KBM-7 (cell line): ENCODE measurements at regions not wholly inside any gene's neighbourhood (a gene's known extent, or its start where the extent isn't known, plus 50 kb on each side); places are given as distances from the start of the nearest gene placed in this dataset.

Source experiments
- DNase-seq: peaks from one replicate; pipeline ENCODE4 v3.0.0-alpha.2; 2015
- in situ Hi-C: fragments of 300-500 bp; cut with MboI; formaldehyde crosslinking; loops from 2 replicates; pipeline ENCODE4 v1.14.3; 2020; ENCODE audit warnings: low sequenced_read_pairs, low pct_unique_long_range_greater_than_20kb, mixed read lengths

DNA sequence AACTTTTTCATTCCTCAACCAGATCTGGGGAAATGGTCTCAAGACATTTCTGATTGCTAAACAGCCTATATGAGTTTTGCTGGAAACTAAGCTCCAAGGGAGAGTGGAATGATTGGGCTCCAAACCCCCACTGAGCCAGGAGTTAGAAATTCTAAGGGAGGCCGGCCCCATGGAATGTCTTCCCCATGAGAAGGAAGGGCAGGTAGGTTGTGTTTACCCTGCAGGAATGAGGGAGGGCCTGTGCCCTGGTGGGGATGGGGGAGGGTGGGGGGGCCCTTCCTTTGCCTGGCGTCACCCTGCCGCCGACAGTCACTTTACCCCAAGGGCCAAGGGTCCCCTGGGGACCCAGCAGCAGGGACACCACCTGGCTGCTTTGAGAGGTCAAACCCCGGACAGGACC is 298.9 kb downstream of the TFAP2C start:
- DNase-seq, result no peak
- in situ Hi-C loops, result no loop called here

GRCh38 chr20:56929606-56930005 is 300.5 kb downstream of the TFAP2C start:
- in situ Hi-C loops, result no loop called here

GRCh38 chr20:56930876-56931275 is 301.8 kb downstream of the TFAP2C start:
- in situ Hi-C loops, result no loop called here
- no peak for DNase-seq

More at GRCh38 chr20:56929606-56930005, 300.5 kb downstream of the TFAP2C start:
- DNase-seq, result no peak

GRCh38 chr20:56932575-56933330 is 303.6 kb downstream of the TFAP2C start:
- in situ Hi-C loops, result no loop called here

DNA sequence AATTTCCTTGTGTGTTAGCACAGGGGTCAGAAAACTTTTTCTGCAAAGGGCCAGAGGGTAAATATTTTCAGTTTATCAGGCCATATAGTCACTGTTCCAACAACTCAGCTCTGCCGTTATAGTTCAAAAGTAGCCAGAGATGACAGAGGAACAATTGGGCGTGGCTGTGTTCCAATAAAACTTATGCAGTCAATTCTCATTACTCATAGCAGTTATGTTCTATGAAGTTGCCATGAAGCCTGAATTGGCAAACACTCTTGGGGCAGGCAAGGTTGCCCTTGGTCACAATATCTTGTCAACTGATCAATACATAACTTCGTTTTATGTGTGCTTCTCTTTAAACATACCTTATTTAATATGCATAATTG is 304.2 kb downstream of the TFAP2C start:
- in situ Hi-C loops, result no loop called here
- no peak for DNase-seq

More at GRCh38 chr20:56932575-56933330, 303.6 kb downstream of the TFAP2C start:
- no peak for DNase-seq

GRCh38 chr20:56934888-56935287 is 305.8 kb downstream of the TFAP2C start:
- DNase-seq, result no peak
- in situ Hi-C loops, result no loop called here

DNA sequence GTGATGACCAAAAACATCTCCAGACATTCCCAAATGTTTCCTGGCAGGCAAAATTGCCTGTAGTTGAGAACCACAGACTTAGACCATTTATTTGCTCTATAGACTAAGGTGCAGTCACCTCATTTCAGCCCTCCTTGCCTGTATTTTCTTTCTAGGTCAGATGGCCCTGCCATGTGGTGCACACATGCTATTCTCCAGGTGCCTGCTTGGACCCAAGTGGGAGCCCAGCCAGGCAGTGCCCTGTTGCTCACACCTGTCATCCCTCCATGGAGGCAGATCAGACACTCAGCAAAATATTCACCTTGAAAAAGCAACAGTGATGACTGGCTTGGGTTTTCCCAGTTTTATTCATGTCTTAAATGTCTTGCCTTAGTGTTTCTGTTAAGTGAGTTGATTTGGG is 311.4 kb downstream of the TFAP2C start:
- in situ Hi-C loops, result no loop called here
- DNase-seq, result no peak

DNA sequence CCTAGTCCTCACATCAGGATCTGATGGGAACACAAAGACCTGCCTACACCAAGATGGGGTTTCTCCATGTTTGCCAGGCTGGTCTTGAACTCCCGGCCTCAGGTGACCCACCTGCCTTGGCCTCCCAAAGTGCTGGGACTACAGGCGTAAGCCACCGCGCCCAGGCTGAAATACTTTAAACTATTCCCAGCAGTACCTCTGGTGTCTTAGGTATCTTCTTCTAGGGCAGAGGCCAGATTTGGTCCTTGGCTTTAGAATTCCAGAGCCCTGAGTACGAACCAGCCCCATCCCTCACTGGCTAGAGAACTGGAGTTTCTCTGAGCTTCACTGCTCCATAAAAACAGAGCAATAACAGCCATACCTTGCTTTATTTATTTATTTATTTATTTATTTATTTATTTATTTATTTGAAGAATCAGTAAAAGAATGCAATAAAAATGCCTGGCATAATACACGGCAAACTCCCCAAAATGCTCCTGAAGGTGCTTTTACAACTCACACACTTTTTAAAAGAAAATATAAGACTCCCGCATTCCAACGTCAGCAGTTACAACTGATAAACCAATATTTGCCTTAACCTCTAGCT is 312.1 kb downstream of the TFAP2C start:
- no peak for DNase-seq
- in situ Hi-C loops, result no loop called here

DNA sequence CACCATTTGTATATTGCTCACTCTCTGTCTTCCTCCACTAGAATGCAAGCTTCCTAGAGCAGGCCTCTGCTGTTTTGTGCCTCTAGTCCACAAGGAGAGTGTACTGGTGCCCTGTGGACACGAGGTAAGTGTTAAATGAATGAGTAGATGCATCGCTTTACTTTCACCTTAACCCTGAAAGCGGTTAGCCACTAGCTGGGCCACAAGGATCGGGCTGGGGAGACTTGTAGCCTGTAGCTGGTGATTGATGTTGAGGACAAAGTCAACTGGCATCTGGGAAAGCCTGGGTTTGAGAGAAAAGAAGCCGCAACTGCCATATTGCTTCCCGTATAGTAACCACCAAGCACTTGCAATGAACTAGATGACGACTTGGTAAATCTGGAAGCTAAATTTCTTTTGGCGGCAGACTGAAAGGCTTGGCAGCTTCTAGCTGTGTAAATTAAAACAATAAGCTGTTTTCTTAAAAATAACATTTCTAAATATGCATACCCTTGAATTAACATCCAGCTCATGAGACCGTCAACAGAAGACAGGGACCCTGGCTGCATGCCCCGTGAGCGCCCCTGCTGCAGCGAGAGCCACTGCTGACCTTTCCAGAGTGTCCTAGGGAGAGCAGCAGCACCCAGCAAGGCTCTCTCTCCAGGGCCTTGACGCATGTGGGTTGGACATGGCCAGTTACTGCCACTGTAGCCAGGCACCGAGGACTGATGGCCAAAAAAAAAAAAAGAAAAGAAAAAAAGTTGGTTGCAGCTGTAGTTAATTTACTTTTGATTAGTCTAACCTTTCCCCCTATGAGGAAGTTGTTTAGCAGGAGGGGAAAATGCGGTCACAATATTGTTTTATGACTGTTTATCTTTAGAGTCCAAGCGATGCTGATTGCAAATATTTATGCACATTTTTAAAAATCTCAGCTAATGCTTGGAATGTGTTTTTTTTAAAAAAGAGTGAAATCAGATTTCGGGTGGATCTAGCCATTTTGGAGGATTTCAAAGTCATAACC is 315.1 kb downstream of the TFAP2C start:
- in situ Hi-C loops, result no loop called here
- DNase-seq, result no peak

DNA sequence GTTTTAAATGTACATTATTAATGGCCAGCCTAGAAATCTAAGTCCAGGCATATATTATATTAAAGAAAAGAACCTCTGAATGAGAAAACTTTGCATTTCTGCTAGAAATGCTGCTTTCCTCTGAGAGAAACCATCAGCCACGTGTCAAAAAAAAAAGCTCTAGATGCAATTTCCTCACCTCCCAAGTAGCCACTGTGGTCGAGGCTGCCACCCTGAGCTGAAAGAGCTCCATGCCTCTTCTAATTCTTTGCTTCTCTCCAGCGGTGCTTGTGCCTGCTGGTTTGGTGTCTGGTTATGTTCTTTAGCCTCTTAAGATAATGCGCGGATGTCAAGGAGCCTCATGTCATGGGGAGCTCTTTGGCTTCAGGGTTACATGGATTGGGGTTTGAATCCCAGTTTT is 316.0 kb downstream of the TFAP2C start:
- DNase-seq, result no peak
- in situ Hi-C loops, result no loop called here

GRCh38 chr20:56945901-56946300 is 316.8 kb downstream of the TFAP2C start:
- no peak for DNase-seq
- in situ Hi-C loops, result no loop called here

DNA sequence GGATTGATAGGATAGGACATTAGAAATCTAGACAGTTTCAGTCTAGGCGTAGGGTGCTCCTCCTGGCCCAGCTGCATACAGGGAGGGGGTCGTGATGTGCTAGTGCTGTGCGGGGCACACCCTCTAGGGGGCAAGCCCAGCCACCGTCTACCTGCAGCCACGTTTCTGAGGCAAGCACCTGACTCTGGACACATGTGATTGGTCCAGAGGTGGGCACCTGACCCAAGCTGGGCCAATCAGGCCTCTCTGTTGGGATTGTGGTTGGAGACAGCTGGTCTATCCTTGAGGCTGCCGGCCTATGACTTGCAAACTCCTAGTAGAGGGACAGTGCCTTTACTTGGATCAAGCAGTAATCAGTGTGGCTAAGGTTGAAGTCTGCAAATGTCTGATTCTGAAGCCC is 317.1 kb downstream of the BMP7 start:
- no peak for DNase-seq
- in situ Hi-C loops, result no loop called here

DNA sequence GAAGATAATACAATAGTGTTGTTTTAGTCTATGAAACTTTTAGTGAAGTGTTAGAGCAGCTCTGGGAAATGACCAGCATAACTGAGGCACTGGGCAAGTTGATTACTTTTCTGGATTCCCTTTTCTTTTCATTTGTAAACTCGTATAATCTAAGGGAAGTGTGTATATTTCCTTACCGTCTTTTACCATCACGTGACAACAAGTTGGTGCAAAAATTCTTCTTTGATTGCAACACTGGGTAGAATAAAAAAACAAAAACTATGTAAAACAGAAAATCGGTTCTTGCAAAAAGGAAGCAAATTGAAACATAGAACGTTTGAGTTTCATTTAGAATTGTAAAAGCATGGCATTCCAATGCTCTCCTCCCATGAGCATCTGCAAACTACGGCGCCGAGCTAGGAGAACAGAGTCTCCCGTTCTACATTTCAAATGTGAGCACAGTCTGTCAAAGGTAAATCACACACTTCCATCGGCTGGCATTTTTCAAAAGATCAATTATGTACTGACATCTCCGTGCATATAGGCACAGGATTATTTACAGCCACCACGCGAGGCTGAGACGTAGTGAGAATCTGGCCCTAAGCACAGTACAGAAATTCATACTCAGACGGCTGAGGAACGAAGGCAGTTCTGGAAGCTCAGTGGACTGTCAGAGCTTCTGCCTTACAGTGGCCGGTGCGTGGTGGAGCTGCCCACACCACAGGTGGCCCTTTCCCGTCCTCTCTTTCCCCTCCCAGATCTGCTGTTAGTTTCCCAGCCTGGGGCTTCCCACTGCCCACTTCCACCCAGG is 314.0 kb downstream of the BMP7 start:
- DNase-seq, result no peak
- in situ Hi-C loops, result loop anchor here (25.0 kb wide), 1 partner anchor 110 kb away; no protein-coding TSS in a partner anchor

GRCh38 chr20:56953048-56953586 is 313.3 kb downstream of the BMP7 start:
- in situ Hi-C loops, result loop anchor here (25.0 kb wide), 1 partner anchor 109 kb away; no protein-coding TSS in a partner anchor
- DNase-seq, result no peak

DNA sequence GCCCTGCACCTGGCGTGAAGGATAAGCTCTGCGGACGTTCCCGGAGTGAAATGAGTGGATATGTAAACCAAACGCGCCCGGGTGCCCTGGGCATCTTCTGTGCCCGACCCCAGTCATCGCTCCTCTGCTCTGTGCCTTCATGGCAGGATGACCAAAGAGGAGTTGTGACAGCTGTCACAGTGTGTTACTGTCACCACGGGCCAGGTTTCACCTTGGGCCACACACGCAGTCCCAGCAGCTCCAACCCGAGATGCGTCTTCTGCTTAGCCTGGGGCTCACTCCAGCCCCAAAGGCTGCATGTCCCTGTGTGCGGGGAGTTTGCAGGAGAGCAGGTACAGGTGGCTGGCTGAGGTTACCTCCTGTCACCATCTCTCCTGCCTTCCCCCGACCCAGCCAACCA is 311.6 kb downstream of the BMP7 start:
- no peak for DNase-seq
- in situ Hi-C loops, result loop anchor here (25.0 kb wide), 1 partner anchor 108 kb away; no protein-coding TSS in a partner anchor

DNA sequence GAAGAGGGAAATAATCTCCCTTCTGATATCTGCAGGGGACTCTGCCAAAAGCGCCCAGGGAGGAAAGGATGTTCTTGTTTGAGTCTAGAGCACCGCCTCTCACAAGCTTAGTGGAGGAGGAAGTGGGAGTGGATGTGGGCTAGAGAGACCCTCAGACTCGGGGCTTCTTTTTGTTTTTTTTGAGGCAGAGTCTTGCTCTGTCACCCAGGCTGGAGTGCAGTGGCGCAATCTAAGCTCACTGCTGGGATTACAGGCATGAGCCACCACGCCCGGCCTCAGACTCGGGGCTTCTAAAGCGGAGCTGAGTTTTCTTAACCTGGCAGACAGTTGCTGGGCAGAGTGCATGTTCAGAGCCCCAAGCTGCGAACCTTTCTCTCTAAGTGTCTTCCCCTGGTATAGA is 310.8 kb downstream of the BMP7 start:
- in situ Hi-C loops, result loop anchor here (25.0 kb wide), 1 partner anchor 107 kb away; no protein-coding TSS in a partner anchor
- no peak for DNase-seq

DNA sequence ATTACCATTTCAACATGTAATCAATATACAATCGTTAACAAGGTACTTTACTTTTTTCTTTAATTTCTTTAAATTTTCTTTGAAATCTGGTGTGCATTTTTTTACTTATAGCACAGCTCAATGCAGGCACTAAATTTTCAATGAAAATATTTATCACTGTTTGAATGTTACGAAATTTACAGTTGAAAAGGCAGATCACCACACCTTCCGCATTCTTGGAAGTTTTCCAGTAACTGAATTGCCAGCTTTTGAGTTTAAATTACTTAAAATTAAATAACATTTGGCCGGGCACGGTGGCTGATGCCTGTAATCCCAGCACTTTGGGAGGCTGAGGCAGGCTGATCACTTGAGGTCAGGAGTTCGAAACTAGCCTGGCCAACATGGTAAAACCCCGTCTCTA is 309.9 kb downstream of the BMP7 start:
- DNase-seq, result no peak
- in situ Hi-C loops, result loop anchor here (25.0 kb wide), 1 partner anchor 106 kb away; no protein-coding TSS in a partner anchor

DNA sequence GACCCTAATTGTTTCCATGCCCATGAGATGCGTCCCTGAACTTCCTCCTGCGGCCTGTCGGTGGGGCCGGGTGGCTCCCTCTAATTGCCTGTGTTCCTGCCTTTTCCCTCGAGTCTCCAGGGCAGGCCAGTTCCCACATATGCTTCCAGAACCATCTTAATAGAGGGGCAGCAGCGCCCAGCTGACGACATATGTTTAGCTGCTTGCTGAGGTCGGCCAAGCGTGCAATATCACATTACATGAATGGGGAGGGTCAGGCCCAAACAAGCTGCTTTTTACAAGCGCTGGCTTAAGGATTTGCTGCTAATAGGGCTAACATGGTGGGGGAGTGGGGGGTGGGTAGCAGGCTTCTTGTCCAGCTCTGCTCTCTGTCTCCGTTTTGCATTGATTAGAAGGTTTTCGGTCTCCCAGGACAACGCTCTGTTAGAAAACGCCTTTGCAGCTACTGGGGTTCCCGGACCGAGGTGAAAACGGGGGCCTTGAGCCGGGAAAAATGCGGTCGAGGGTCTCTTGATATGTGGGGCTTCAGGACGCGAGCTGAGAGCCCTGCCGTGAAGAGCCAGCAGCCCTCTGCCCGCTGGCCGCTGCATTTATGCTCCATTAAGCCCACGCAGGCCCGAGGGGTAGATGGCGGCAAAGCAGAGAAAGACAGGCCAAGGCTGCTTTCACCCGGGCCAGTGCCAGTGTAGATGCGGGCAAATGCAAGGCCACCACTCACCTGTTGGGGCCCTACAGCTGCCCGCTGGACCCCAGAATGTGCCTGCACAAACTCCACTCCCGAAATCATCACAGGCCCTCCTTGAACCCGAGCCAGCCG is 308.5 kb downstream of the BMP7 start:
- in situ Hi-C loops, result loop anchor here (25.0 kb wide), 1 partner anchor 104 kb away; no protein-coding TSS in a partner anchor
- DNase-seq, result no peak
